ENCODE measurements at regions not wholly inside any gene's neighbourhood (a gene's known extent, or its start where the extent isn't known, plus 50 kb on each side); places are given as distances from the start of the nearest gene placed in this dataset.

- Histone ChIP-seq H3K4me1 (replicated peaks; ENCODE audit: insufficient read depth) (no peaks in the 10 kb centered on the region), H3K4me3 (no peak overlapping the region), H4K20me1 (ENCODE audit: insufficient read depth) (no peaks in the 10 kb centered on the region), H3K27me3 (ENCODE audit: insufficient read depth, low read depth) (peaks cover 58% of the 10 kb centered on the region), H3F3A (ENCODE audit: insufficient read depth, low read depth) (no peaks in the 10 kb centered on the region), H3K36me3 (ENCODE audit: low read depth) (no peaks in the 10 kb centered on the region), H3K27ac (no peak overlapping the region), H2AFZ (no peak overlapping the region), H3K79me2 (ENCODE audit: low read depth) (no peaks in the 10 kb centered on the region), H3K9me2 (ENCODE audit: insufficient read depth) (no peaks in the 10 kb centered on the region), H3K9me3 (ENCODE audit: insufficient read depth, low read depth) (no peaks in the 10 kb centered on the region), H3K4me2 (no peak overlapping the region)
- no peak for DNase-seq
- ChIA-PET POLR2A (ENCODE audit: unreplicated experiment) (no interaction called here), CTCF (no interaction called here)
- intact Hi-C loops (cut with micrococcal nuclease; ENCODE audit: unreplicated experiment), result no loop called here
- no peak for TF ChIP-seq CTCF (conservative IDR thresholded peaks at IDR 0.05)
- TF ChIP-seq EZH2 (IDR thresholded peaks at IDR 0.05; ENCODE audit: low read depth), result no peak
- no TSS peak for BruUV-seq (replicated peaks)
Observed at GRCh38 chr14:99333214-99333613, 61.2 kb upstream of the BCL11B start.

- H3K27me3 ChIP-seq (ENCODE audit: insufficient read depth, low read depth), result peaks cover 58% of the 10 kb centered on the region
- no peaks in the 10 kb centered on the region for H3K9me3 ChIP-seq (ENCODE audit: insufficient read depth, low read depth)
- no peaks in the 10 kb centered on the region for H3K79me2 ChIP-seq (ENCODE audit: low read depth)
- H3K4me2 ChIP-seq, result no peak overlapping the region
- H2AFZ ChIP-seq, result no peak overlapping the region
- BruUV-seq (replicated peaks), result no TSS peak
- TF ChIP-seq CTCF (conservative IDR thresholded peaks at IDR 0.05), result no peak
- TF ChIP-seq EZH2 (IDR thresholded peaks at IDR 0.05; ENCODE audit: low read depth), result no peak
- POLR2A ChIA-PET (ENCODE audit: unreplicated experiment), result no interaction called here
- H3K27ac ChIP-seq, result no peak overlapping the region
- intact Hi-C loops (cut with micrococcal nuclease; ENCODE audit: unreplicated experiment), result no loop called here
- no peaks in the 10 kb centered on the region for H4K20me1 ChIP-seq (ENCODE audit: insufficient read depth)
- H3K36me3 ChIP-seq (ENCODE audit: low read depth), result no peaks in the 10 kb centered on the region
- CTCF ChIA-PET, result no interaction called here
- no peaks in the 10 kb centered on the region for H3F3A ChIP-seq (ENCODE audit: insufficient read depth, low read depth)
- no peaks in the 10 kb centered on the region for H3K4me1 ChIP-seq (replicated peaks; ENCODE audit: insufficient read depth)
- no peaks in the 10 kb centered on the region for H3K9me2 ChIP-seq (ENCODE audit: insufficient read depth)
- no peak for DNase-seq
- no peak overlapping the region for H3K4me3 ChIP-seq
Observed at GRCh38 chr14:99331811-99332210, 59.8 kb upstream of the BCL11B start.

GRCh38 chr14:99330316-99331240 is 58.6 kb upstream of the BCL11B start:
- Histone ChIP-seq H2AFZ (no peak overlapping the region), H3K27ac (no peak overlapping the region), H3K27me3 (ENCODE audit: insufficient read depth, low read depth) (peaks cover 57% of the 10 kb centered on the region), H3K79me2 (ENCODE audit: low read depth) (no peaks in the 10 kb centered on the region), H3K36me3 (ENCODE audit: low read depth) (no peaks in the 10 kb centered on the region), H3K4me2 (no peak overlapping the region), H3K4me3 (no peak overlapping the region), H3K4me1 (replicated peaks; ENCODE audit: insufficient read depth) (no peaks in the 10 kb centered on the region), H3K9me2 (ENCODE audit: insufficient read depth) (no peaks in the 10 kb centered on the region), H3F3A (ENCODE audit: insufficient read depth, low read depth) (no peaks in the 10 kb centered on the region), H4K20me1 (ENCODE audit: insufficient read depth) (no peaks in the 10 kb centered on the region), H3K9me3 (ENCODE audit: insufficient read depth, low read depth) (no peaks in the 10 kb centered on the region)
- TF ChIP-seq CTCF (conservative IDR thresholded peaks at IDR 0.05), result no peak
- no peak for TF ChIP-seq EZH2 (IDR thresholded peaks at IDR 0.05; ENCODE audit: low read depth)
- ChIA-PET POLR2A (ENCODE audit: unreplicated experiment) (no interaction called here), CTCF (no interaction called here)
- no TSS peak for BruUV-seq (replicated peaks)
- intact Hi-C loops (cut with micrococcal nuclease; ENCODE audit: unreplicated experiment), result no loop called here
- no peak for DNase-seq

All from PC-9 (cell line).